ENCODE measurements at regions not wholly inside any gene's neighbourhood (a gene's known extent, or its start where the extent isn't known, plus 50 kb on each side); places are given as distances from the start of the nearest gene placed in this dataset.

DNA sequence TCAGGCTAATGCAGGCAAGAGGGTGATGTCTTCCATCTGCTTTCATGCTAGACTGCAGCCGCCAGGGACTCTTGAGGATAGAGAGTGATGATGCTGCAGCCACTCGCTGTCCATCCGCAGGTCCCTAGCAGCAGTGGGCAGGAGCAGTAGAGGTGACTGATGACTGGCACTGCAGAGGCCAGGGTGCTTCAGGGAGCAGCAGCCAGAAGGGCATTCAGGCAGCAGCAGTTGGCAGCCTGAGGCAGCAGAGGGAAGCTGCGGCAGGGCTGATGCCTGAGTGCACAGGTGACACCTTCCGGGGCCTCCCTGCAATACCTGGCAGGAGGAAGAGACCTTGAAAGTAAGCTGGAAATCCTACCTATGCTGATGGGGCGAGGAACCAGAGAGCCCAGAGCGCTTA, 214.2 kb downstream of the ICOS start:
- DNase-seq (ENCODE audit: low spot score) (no peak), ATAC-seq (ENCODE audit: low read depth) (no peak)
- H3K27me3 ChIP-seq (ENCODE audit: insufficient read depth, poor library complexity, severe bottlenecking): no peaks in the 10 kb centered on the region
- TF ChIP-seq, protein P1, sequence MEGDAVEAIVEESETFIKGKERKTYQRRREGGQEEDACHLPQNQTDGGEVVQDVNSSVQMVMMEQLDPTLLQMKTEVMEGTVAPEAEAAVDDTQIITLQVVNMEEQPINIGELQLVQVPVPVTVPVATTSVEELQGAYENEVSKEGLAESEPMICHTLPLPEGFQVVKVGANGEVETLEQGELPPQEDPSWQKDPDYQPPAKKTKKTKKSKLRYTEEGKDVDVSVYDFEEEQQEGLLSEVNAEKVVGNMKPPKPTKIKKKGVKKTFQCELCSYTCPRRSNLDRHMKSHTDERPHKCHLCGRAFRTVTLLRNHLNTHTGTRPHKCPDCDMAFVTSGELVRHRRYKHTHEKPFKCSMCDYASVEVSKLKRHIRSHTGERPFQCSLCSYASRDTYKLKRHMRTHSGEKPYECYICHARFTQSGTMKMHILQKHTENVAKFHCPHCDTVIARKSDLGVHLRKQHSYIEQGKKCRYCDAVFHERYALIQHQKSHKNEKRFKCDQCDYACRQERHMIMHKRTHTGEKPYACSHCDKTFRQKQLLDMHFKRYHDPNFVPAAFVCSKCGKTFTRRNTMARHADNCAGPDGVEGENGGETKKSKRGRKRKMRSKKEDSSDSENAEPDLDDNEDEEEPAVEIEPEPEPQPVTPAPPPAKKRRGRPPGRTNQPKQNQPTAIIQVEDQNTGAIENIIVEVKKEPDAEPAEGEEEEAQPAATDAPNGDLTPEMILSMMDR (IDR thresholded peaks at IDR 0.05; ENCODE audit: poor library complexity, severe bottlenecking): no peak
- H3K4me3 ChIP-seq (ENCODE audit: severe bottlenecking): no peak overlapping the region
- H3K36me3 ChIP-seq (ENCODE audit: low read depth): no peaks in the 10 kb centered on the region
- no peak overlapping the region for H3K27ac ChIP-seq (ENCODE audit: poor library complexity, severe bottlenecking)
- no peaks in the 10 kb centered on the region for H3K4me1 ChIP-seq (ENCODE audit: insufficient read depth, poor library complexity, severe bottlenecking)
- H3K9me3 ChIP-seq (ENCODE audit: severe bottlenecking): no peaks in the 10 kb centered on the region

DNA sequence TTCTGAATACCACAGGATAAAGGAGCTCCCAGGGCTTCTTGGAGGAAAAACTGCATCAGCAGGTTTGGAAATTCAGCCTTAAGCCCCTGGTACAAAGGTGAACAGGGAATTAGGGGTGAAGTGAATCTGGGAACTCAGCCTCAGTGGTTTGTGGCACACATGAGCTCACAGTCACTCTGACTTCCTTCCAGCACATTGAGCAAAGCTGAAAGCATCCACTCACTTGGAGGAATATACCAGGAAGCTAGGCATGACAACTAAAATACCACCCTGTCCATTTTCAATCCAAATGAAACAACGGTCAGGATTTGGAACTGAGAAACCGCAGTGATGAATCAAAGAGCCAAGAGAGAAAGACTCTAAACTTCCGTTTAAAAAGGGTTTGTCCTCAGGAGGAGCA, 216.1 kb downstream of the ICOS start:
- Histone ChIP-seq H3K4me1 (ENCODE audit: insufficient read depth, poor library complexity, severe bottlenecking) (no peaks in the 10 kb centered on the region), H3K4me3 (ENCODE audit: severe bottlenecking) (no peak overlapping the region), H3K36me3 (ENCODE audit: low read depth) (no peaks in the 10 kb centered on the region), H3K9me3 (ENCODE audit: severe bottlenecking) (no peaks in the 10 kb centered on the region), H3K27ac (ENCODE audit: poor library complexity, severe bottlenecking) (no peak overlapping the region), H3K27me3 (ENCODE audit: insufficient read depth, poor library complexity, severe bottlenecking) (no peaks in the 10 kb centered on the region)
- ATAC-seq (ENCODE audit: low read depth): no peak
- TF ChIP-seq, protein P1 (IDR thresholded peaks at IDR 0.05; ENCODE audit: poor library complexity, severe bottlenecking): no peak
- DNase-seq (ENCODE audit: low spot score): no peak

DNA sequence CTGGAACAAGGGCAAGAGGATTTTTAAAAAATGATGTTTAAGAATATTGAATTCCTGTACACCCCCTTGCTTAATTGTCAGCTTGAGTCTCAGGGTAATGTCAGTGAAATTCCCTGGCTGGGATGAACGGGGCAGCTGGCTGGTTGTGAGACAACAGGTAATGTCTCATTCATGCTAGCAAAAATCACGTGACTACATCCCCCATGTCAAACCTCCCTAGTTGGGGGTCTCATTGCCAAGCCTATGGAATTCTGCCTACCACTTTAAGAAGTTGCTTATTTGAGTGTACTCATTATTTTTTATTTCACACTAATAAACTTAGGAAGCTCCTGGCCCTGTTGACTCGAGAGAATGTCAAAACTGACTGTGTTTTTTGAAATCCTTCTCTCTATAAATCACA, 218.3 kb downstream of the ICOS start:
- H3K27ac ChIP-seq (ENCODE audit: poor library complexity, severe bottlenecking): no peak overlapping the region
- H3K36me3 ChIP-seq (ENCODE audit: low read depth): no peaks in the 10 kb centered on the region
- H3K27me3 ChIP-seq (ENCODE audit: insufficient read depth, poor library complexity, severe bottlenecking): no peaks in the 10 kb centered on the region
- no peak for ATAC-seq (ENCODE audit: low read depth)
- TF ChIP-seq, protein P1 (IDR thresholded peaks at IDR 0.05; ENCODE audit: poor library complexity, severe bottlenecking): no peak
- no peaks in the 10 kb centered on the region for H3K9me3 ChIP-seq (ENCODE audit: severe bottlenecking)
- H3K4me1 ChIP-seq (ENCODE audit: insufficient read depth, poor library complexity, severe bottlenecking): no peaks in the 10 kb centered on the region
- no peak overlapping the region for H3K4me3 ChIP-seq (ENCODE audit: severe bottlenecking)
- DNase-seq (ENCODE audit: low spot score): no peak

DNA sequence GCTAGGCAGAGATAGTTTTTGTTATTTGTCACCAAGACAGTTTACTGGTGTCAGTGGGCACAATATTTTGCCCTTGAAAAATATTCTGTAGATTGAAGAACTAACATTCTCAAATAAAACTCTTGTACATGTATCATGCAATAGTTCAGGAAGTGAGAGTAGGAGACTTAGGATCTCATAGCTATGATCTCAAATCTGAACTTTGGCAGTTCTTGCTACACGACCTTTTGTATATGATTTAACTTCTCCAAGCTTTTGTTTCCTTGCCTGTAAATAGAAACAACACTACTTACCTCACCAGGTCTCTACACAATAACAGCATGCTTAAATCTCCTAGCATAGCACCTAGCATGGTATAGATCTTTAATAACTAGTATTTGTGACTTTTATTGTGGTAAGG, 219.9 kb downstream of the ICOS start:
- DNase-seq (ENCODE audit: low spot score) (no peak), ATAC-seq (ENCODE audit: low read depth) (no peak)
- no peaks in the 10 kb centered on the region for H3K27me3 ChIP-seq (ENCODE audit: insufficient read depth, poor library complexity, severe bottlenecking)
- no peak overlapping the region for H3K27ac ChIP-seq (ENCODE audit: poor library complexity, severe bottlenecking)
- H3K9me3 ChIP-seq (ENCODE audit: severe bottlenecking): no peaks in the 10 kb centered on the region
- H3K36me3 ChIP-seq (ENCODE audit: low read depth): no peaks in the 10 kb centered on the region
- TF ChIP-seq, protein P1 (IDR thresholded peaks at IDR 0.05; ENCODE audit: poor library complexity, severe bottlenecking): no peak
- no peaks in the 10 kb centered on the region for H3K4me1 ChIP-seq (ENCODE audit: insufficient read depth, poor library complexity, severe bottlenecking)
- no peak overlapping the region for H3K4me3 ChIP-seq (ENCODE audit: severe bottlenecking)

DNA sequence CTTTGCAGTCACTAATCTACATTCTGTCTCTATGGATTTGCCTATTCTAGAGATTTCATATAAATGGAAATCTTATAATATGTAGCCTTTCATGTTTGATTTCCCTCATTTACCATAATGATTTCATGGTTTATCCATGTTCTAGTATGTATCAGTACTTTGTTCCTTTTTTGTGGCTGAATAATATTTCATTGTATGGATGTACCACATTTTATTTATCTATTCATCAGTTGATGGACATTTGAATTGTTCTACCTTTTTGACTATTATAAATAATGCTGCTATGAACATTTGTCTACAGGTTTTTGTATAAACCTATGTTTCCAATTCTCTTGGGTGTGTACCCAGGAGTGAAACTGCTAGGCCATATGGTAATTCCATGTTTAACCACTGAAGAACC, 221.1 kb downstream of the ICOS start:
- Histone ChIP-seq H3K4me1 (ENCODE audit: insufficient read depth, poor library complexity, severe bottlenecking) (no peaks in the 10 kb centered on the region), H3K27me3 (ENCODE audit: insufficient read depth, poor library complexity, severe bottlenecking) (no peaks in the 10 kb centered on the region), H3K9me3 (ENCODE audit: severe bottlenecking) (no peaks in the 10 kb centered on the region), H3K27ac (ENCODE audit: poor library complexity, severe bottlenecking) (no peak overlapping the region), H3K4me3 (ENCODE audit: severe bottlenecking) (no peak overlapping the region), H3K36me3 (ENCODE audit: low read depth) (no peaks in the 10 kb centered on the region)
- TF ChIP-seq, protein P1 (IDR thresholded peaks at IDR 0.05; ENCODE audit: poor library complexity, severe bottlenecking): no peak
- DNase-seq (ENCODE audit: low spot score) (no peak), ATAC-seq (ENCODE audit: low read depth) (no peak)

All from RWPE2 (cell line).